HG03457 (cell line): ENCODE measurements at regions not wholly inside any gene's neighbourhood (a gene's known extent, or its start where the extent isn't known, plus 50 kb on each side); places are given as distances from the start of the nearest gene placed in this dataset.

Source experiments
- ATAC-seq: cut with Tn5 transposase; IDR thresholded peaks from one replicate; pipeline ENCODE4 v1.9.1; 2021; ENCODE audit warnings: moderate number of reproducible peaks; ENCODE audit not compliant: unreplicated experiment

GRCh38 chr2:64220894-64221617, 76.8 kb upstream of the PELI1 start:
- ATAC-seq, result no peak

GRCh38 chr2:64221935-64222334, 77.7 kb upstream of the PELI1 start:
- no peak for ATAC-seq

GRCh38 chr2:64222351-64222750, 78.1 kb upstream of the PELI1 start:
- ATAC-seq, result no peak

- ATAC-seq, result no peak
Observed at GRCh38 chr2:64223055-64223454, 78.8 kb upstream of the PELI1 start.

- no peak for ATAC-seq
Observed at GRCh38 chr2:64225491-64225890, 81.3 kb upstream of the PELI1 start.

- ATAC-seq, result no peak
Observed at GRCh38 chr2:64226611-64227010, 82.4 kb upstream of the PELI1 start.

GRCh38 chr2:64227603-64228125, 83.4 kb upstream of the PELI1 start:
- ATAC-seq, result no peak

GRCh38 chr2:64228126-64228678, 84.0 kb upstream of the PELI1 start:
- ATAC-seq, result peak; percentile 81

GRCh38 chr2:64228918-64229317, 84.7 kb upstream of the PELI1 start:
- no peak for ATAC-seq

- ATAC-seq, result no peak
Observed at GRCh38 chr2:64230540-64230939, 86.3 kb upstream of the PELI1 start.

- no peak for ATAC-seq
Observed at GRCh38 chr2:64232266-64232665, 88.0 kb upstream of the PELI1 start.

GRCh38 chr2:64233376-64233922, 89.2 kb upstream of the PELI1 start:
- ATAC-seq, result no peak

- no peak for ATAC-seq
Observed at GRCh38 chr2:64234150-64234549, 89.9 kb upstream of the PELI1 start.

GRCh38 chr2:64234785-64235184, 90.6 kb upstream of the PELI1 start:
- no peak for ATAC-seq

GRCh38 chr2:64237266-64237665, 93.0 kb upstream of the PELI1 start:
- ATAC-seq, result no peak

GRCh38 chr2:64238799-64239198, 94.6 kb upstream of the PELI1 start:
- no peak for ATAC-seq

- no peak for ATAC-seq
Observed at GRCh38 chr2:64243081-64244036, 99.1 kb upstream of the PELI1 start.

GRCh38 chr2:64244037-64244416, 99.8 kb upstream of the PELI1 start:
- no peak for ATAC-seq

- ATAC-seq, result no peak
Observed at GRCh38 chr2:64245631-64246030, 101.4 kb upstream of the PELI1 start.

- ATAC-seq, result no peak
Observed at GRCh38 chr2:64246962-64247361, 102.7 kb upstream of the PELI1 start.

GRCh38 chr2:64249426-64249825, 105.2 kb upstream of the PELI1 start:
- ATAC-seq, result no peak
